ENCODE measurements at regions not wholly inside any gene's neighbourhood (a gene's known extent, or its start where the extent isn't known, plus 50 kb on each side); places are given as distances from the start of the nearest gene placed in this dataset.

- Histone ChIP-seq H3K4me3 (ENCODE audit: low read length) (no peak overlapping the region), H3K27me3 (ENCODE audit: control insufficient read depth, insufficient read depth, low read length) (peaks cover 2% of the 10 kb centered on the region), H3K27ac (ENCODE audit: low read length) (no peak overlapping the region), H3K4me1 (ENCODE audit: control insufficient read depth, insufficient read depth, low read length) (no peaks in the 10 kb centered on the region), H3K9me3 (ENCODE audit: control insufficient read depth, insufficient read depth, low read length) (no peaks in the 10 kb centered on the region), H3K36me3 (ENCODE audit: control insufficient read depth, insufficient read depth, low read length) (no peaks in the 10 kb centered on the region)
- no peak for TF ChIP-seq CTCF (IDR thresholded peaks at IDR 0.05)
- Mint-ChIP-seq H3K36me3 (no peaks in the 10 kb centered on the region), H3K9me3 (no peaks in the 10 kb centered on the region), H3K27me3 (ENCODE audit: low read depth in 2 of 2) (no peaks in the 10 kb centered on the region), H3K27ac (no peak overlapping the region), H3K4me3 (no peak overlapping the region), H3K4me1 (peaks cover 0 to 4% of the 10 kb centered on the region in 2 donors)
- intact Hi-C loops (cut with micrococcal nuclease), result no loop called here
- WGBS (ENCODE audit: insufficient coverage), result 94% methylated on average over 30 of the region's 30 CpGs
- ATAC-seq (no peak), DNase-seq (no peak)
These were observed 59.1 kb upstream of the TTC34 start for GRCh38 chr1:2860476-2861142.

- intact Hi-C loops (cut with micrococcal nuclease), result no loop called here
- ATAC-seq (no peak), DNase-seq (no peak)
- Mint-ChIP-seq H3K27me3 (ENCODE audit: low read depth in 2 of 2) (no peaks in the 10 kb centered on the region), H3K9me3 (no peaks in the 10 kb centered on the region), H3K36me3 (no peaks in the 10 kb centered on the region), H3K27ac (no peak overlapping the region), H3K4me3 (no peak overlapping the region), H3K4me1 (peaks cover 0 to 4% of the 10 kb centered on the region in 2 donors)
- no peak overlapping the region for H3K27ac ChIP-seq (ENCODE audit: low read length)
- 85% methylated on average over 19 of the region's 19 CpGs for WGBS (ENCODE audit: insufficient coverage)
- no peak overlapping the region for H3K4me3 ChIP-seq (ENCODE audit: low read length)
- peaks cover 2% of the 10 kb centered on the region for H3K27me3 ChIP-seq (ENCODE audit: control insufficient read depth, insufficient read depth, low read length)
- no peak for TF ChIP-seq CTCF (IDR thresholded peaks at IDR 0.05)
- no peaks in the 10 kb centered on the region for H3K9me3 ChIP-seq (ENCODE audit: control insufficient read depth, insufficient read depth, low read length)
- no peaks in the 10 kb centered on the region for H3K36me3 ChIP-seq (ENCODE audit: control insufficient read depth, insufficient read depth, low read length)
- H3K4me1 ChIP-seq (ENCODE audit: control insufficient read depth, insufficient read depth, low read length), result no peaks in the 10 kb centered on the region
These were observed 59.9 kb upstream of the TTC34 start for GRCh38 chr1:2861143-2861987.

- no peak overlapping the region for H3K4me3 ChIP-seq (ENCODE audit: low read length)
- H3K27ac Mint-ChIP-seq, result no peak overlapping the region
- H3K4me3 Mint-ChIP-seq, result no peak overlapping the region
- no peaks in the 10 kb centered on the region for H3K36me3 Mint-ChIP-seq
- H3K27me3 ChIP-seq (ENCODE audit: control insufficient read depth, insufficient read depth, low read length), result peaks cover 2% of the 10 kb centered on the region
- no peaks in the 10 kb centered on the region for H3K4me1 ChIP-seq (ENCODE audit: control insufficient read depth, insufficient read depth, low read length)
- H3K4me1 Mint-ChIP-seq, result peaks cover 0 to 4% of the 10 kb centered on the region in 2 donors
- ATAC-seq, result no peak
- intact Hi-C loops (cut with micrococcal nuclease), result no loop called here
- TF ChIP-seq CTCF (IDR thresholded peaks at IDR 0.05), result no peak
- no peaks in the 10 kb centered on the region for H3K9me3 ChIP-seq (ENCODE audit: control insufficient read depth, insufficient read depth, low read length)
- WGBS (ENCODE audit: insufficient coverage), result 83% methylated on average over 35 of the region's 35 CpGs
- no peaks in the 10 kb centered on the region for H3K27me3 Mint-ChIP-seq (ENCODE audit: low read depth in 2 of 2)
- no peak for DNase-seq
- H3K36me3 ChIP-seq (ENCODE audit: control insufficient read depth, insufficient read depth, low read length), result no peaks in the 10 kb centered on the region
- no peak overlapping the region for H3K27ac ChIP-seq (ENCODE audit: low read length)
- no peaks in the 10 kb centered on the region for H3K9me3 Mint-ChIP-seq
These were observed 60.7 kb upstream of the TTC34 start for GRCh38 chr1:2861988-2862813.

Data from natural killer cell (primary cell).